ENCODE measurements at regions not wholly inside any gene's neighbourhood (a gene's known extent, or its start where the extent isn't known, plus 50 kb on each side); places are given as distances from the start of the nearest gene placed in this dataset.

- Histone ChIP-seq H3K27me3 (no peaks in the 10 kb centered on the region), H3K36me3 (no peaks in the 10 kb centered on the region), H3K4me3 (no peak overlapping the region), H3K4me1 (no peaks in the 10 kb centered on the region), H3K27ac (no peak overlapping the region), H3K9me3 (no peaks in the 10 kb centered on the region)
- intact Hi-C loops (cut with DNase I; ENCODE audit: low total_unique reads): no loop called here
- in situ Hi-C loops (cut with MboI; ENCODE audit: low pct_ligation_motif_present in 1 of 4, low pct_unique_long_range_greater_than_20kb in 1 of 4, low sequenced_read_pairs in 3 of 4): no loop called here
- DNase-seq: no peak
- TF ChIP-seq CTCF (IDR thresholded peaks at IDR 0.05) (no peak), POLR2A (IDR thresholded peaks at IDR 0.05) (no peak), POLR2AphosphoS5 (IDR thresholded peaks at IDR 0.05) (no peak), EP300 (IDR thresholded peaks at IDR 0.05; ENCODE audit: low read depth) (no peak)
- WGBS, 2 donors (ENCODE audit: low coverage in 1 of 2): 66 to 73% methylated on average over 3 of the region's 3 CpGs
Observed at GRCh38 chr5:121421646-121422045, 430.0 kb upstream of the FTMT start.

- intact Hi-C loops (cut with DNase I; ENCODE audit: low total_unique reads) (no loop called here), in situ Hi-C loops (cut with MboI; ENCODE audit: low pct_ligation_motif_present in 1 of 4, low pct_unique_long_range_greater_than_20kb in 1 of 4, low sequenced_read_pairs in 3 of 4) (no loop called here)
- no peak for DNase-seq
- no peaks in the 10 kb centered on the region for H3K9me3 ChIP-seq
- 78 to 82% methylated on average over 2 of the region's 2 CpGs for WGBS, 2 donors (ENCODE audit: low coverage in 1 of 2)
- no peak overlapping the region for H3K4me3 ChIP-seq
- H3K27ac ChIP-seq: no peak overlapping the region
- H3K36me3 ChIP-seq: no peaks in the 10 kb centered on the region
- no peaks in the 10 kb centered on the region for H3K27me3 ChIP-seq
- TF ChIP-seq POLR2AphosphoS5 (IDR thresholded peaks at IDR 0.05) (no peak), EP300 (IDR thresholded peaks at IDR 0.05; ENCODE audit: low read depth) (no peak), CTCF (IDR thresholded peaks at IDR 0.05) (no peak), POLR2A (IDR thresholded peaks at IDR 0.05) (no peak)
- no peaks in the 10 kb centered on the region for H3K4me1 ChIP-seq
Observed at GRCh38 chr5:121424976-121425375, 426.7 kb upstream of the FTMT start.

- TF ChIP-seq POLR2AphosphoS5 (IDR thresholded peaks at IDR 0.05): no peak
- no peak for TF ChIP-seq EP300 (IDR thresholded peaks at IDR 0.05; ENCODE audit: low read depth)
- no peak for TF ChIP-seq POLR2A (IDR thresholded peaks at IDR 0.05)
- no peak for TF ChIP-seq CTCF (IDR thresholded peaks at IDR 0.05)
- no peak overlapping the region for H3K27ac ChIP-seq
- no peaks in the 10 kb centered on the region for H3K36me3 ChIP-seq
- no peak overlapping the region for H3K4me3 ChIP-seq
- in situ Hi-C loops (cut with MboI; ENCODE audit: low pct_ligation_motif_present in 1 of 4, low pct_unique_long_range_greater_than_20kb in 1 of 4, low sequenced_read_pairs in 3 of 4): no loop called here
- H3K4me1 ChIP-seq: no peaks in the 10 kb centered on the region
- WGBS, 2 donors (ENCODE audit: low coverage in 1 of 2): 79% methylated on average over 4 of the region's 4 CpGs; no CpG with 5 or more reads in 1 of the 2 donors
- no peak for DNase-seq
- H3K27me3 ChIP-seq: no peaks in the 10 kb centered on the region
- H3K9me3 ChIP-seq: no peaks in the 10 kb centered on the region
- intact Hi-C loops (cut with DNase I; ENCODE audit: low total_unique reads): no loop called here
Observed at GRCh38 chr5:121426153-121426552, 425.5 kb upstream of the FTMT start.

- in situ Hi-C loops (cut with MboI; ENCODE audit: low pct_ligation_motif_present in 1 of 4, low pct_unique_long_range_greater_than_20kb in 1 of 4, low sequenced_read_pairs in 3 of 4) (no loop called here), intact Hi-C loops (cut with DNase I; ENCODE audit: low total_unique reads) (no loop called here)
- no peaks in the 10 kb centered on the region for H3K36me3 ChIP-seq
- no peaks in the 10 kb centered on the region for H3K9me3 ChIP-seq
- TF ChIP-seq POLR2A (IDR thresholded peaks at IDR 0.05): no peak
- TF ChIP-seq EP300 (IDR thresholded peaks at IDR 0.05; ENCODE audit: low read depth): no peak
- no peak for TF ChIP-seq POLR2AphosphoS5 (IDR thresholded peaks at IDR 0.05)
- TF ChIP-seq CTCF (IDR thresholded peaks at IDR 0.05): no peak
- 53 to 60% methylated on average over 1 of the region's 1 CpG for WGBS, 2 donors (ENCODE audit: low coverage in 1 of 2)
- H3K27me3 ChIP-seq: no peaks in the 10 kb centered on the region
- no peak for DNase-seq
- H3K4me3 ChIP-seq: no peak overlapping the region
- H3K4me1 ChIP-seq: no peaks in the 10 kb centered on the region
- no peak overlapping the region for H3K27ac ChIP-seq
Observed at GRCh38 chr5:121429761-121430160, 421.9 kb upstream of the FTMT start.

All from transverse colon (tissue), 4 donors.